RWPE1 (cell line): ENCODE measurements at regions not wholly inside any gene's neighbourhood (a gene's known extent, or its start where the extent isn't known, plus 50 kb on each side); places are given as distances from the start of the nearest gene placed in this dataset.
A peak's percentile ranks its signal among the peaks of the same experiment; 100 is the strongest.

Experiments
- CTCF ChIA-PET: fragments of 350-600 bp; sonication (Branson Sonifier 250); formaldehyde crosslinking; extraction: SDS; loops from one replicate; lab custom pipeline; 2021; lab: Yijun Ruan, JAX
- POLR2A ChIA-PET: fragments of 400-600 bp; formaldehyde crosslinking; extraction: SDS; loops from one replicate; lab custom pipeline; 2020; ENCODE audit warnings: antibody characterized with exemption; ENCODE audit not compliant: low non-redundant PET; lab: Yijun Ruan, JAX
- DNase-seq: peaks from one replicate; pipeline ENCODE4 v3.0.0; 2012; ENCODE audit warnings: low spot score
- H3K27ac ChIP-seq: fragments of 450-650 bp; 2 replicates; pipeline ENCODE4 v1.5.1; 2017
- TF ChIP-seq, protein P1 (sequence below): fragments of 450-650 bp; conservative IDR thresholded peaks from 2 replicates; pipeline ENCODE4 v1.5.1; 2017; ENCODE audit warnings: low read depth, mild to moderate bottlenecking

DNA sequence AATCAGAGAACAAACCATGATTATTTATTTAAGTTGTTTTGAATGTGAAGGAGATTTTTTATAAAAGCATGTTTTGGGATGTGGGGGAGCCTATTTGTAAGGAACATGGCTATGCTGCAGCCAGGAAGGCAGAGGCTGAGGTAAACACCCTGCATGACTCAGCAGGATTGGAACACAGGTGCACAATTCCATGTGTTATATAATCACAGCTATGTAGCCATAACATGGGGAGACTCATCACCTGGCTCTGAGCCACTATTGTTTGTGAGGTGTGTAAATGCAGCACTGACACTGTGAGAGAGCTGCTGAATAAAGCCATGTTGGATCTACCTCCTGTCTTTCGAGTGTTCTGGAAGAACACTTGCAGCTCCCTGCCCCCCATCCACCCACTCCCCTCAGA, 1009.8 kb downstream of the DNAH5 start:
- DNase-seq, result peak; percentile 6
- CTCF ChIA-PET, result no interaction called here
- H3K27ac ChIP-seq, result no peak overlapping the region
- POLR2A ChIA-PET, result no interaction called here
- TF ChIP-seq, protein P1, sequence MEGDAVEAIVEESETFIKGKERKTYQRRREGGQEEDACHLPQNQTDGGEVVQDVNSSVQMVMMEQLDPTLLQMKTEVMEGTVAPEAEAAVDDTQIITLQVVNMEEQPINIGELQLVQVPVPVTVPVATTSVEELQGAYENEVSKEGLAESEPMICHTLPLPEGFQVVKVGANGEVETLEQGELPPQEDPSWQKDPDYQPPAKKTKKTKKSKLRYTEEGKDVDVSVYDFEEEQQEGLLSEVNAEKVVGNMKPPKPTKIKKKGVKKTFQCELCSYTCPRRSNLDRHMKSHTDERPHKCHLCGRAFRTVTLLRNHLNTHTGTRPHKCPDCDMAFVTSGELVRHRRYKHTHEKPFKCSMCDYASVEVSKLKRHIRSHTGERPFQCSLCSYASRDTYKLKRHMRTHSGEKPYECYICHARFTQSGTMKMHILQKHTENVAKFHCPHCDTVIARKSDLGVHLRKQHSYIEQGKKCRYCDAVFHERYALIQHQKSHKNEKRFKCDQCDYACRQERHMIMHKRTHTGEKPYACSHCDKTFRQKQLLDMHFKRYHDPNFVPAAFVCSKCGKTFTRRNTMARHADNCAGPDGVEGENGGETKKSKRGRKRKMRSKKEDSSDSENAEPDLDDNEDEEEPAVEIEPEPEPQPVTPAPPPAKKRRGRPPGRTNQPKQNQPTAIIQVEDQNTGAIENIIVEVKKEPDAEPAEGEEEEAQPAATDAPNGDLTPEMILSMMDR, result no peak

DNA sequence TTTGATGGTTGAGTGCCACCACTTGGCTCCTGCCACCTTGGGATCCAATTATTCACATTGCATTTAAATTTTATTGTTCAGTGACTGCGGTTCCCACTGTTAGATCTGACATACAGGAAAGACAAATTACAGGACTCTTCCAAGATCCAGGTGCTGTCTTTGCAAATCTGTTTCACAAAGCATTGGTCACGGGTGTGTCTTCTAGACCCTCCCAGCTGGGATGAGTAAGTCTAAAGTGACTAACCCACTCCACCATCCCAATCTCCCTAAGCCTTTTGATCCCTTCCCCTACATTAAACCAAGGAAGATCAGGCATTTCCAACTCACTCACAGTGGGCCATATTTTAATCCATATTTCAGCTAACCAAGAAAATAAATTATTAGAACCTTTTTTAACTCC, 1016.3 kb upstream of the CTNND2 start:
- CTCF ChIA-PET, result no interaction called here
- POLR2A ChIA-PET, result no interaction called here
- TF ChIP-seq, protein P1, result no peak
- H3K27ac ChIP-seq, result no peak overlapping the region
- no peak for DNase-seq

DNA sequence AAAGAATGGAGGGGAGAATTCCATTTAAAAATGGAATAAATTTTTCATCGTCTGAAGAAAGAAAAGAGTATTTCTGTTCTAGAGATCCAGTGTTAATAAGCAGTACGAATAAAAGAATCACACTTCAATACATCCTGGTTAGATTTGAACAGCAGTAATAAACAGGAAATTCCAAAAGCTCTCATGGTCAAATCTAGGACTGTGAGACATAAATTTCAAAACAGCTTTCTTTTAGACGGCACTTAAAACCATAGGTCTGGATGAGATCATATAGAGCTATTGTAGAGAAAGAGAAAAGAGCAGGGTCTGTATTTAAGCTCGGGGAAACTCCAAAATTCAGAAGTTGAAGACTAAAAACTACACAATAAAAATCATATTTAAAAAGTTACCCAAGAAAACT, 1006.9 kb upstream of the CTNND2 start:
- no peak overlapping the region for H3K27ac ChIP-seq
- ChIA-PET POLR2A (no interaction called here), CTCF (interaction anchor here (0.5 kb wide), 1 partner anchor 120 kb away, joined by 3 read pairs; no protein-coding TSS in a partner anchor)
- TF ChIP-seq, protein P1, result no peak
- no peak for DNase-seq

DNA sequence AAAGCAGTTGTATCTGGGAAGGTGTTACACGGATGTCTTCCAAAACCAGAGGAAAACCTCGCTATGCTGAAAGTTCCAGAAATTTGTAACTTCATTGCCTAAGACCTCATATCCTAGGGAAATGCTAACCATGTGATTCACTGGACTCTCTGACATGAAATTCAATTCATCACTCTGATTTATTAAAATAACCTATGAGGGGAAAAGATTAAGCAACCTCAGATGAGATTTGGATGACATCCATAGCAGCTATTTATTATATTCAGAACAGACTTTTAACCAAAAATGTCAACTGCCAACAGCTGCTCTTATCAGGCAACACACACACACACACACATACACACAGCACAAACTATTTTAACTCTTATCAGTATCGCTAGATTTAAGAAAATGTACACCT, 1006.4 kb upstream of the CTNND2 start:
- H3K27ac ChIP-seq, result no peak overlapping the region
- TF ChIP-seq, protein P1, result no peak
- no peak for DNase-seq
- ChIA-PET CTCF (interaction anchor here (0.5 kb wide), 1 partner anchor 121 kb away, joined by 3 read pairs; no protein-coding TSS in a partner anchor), POLR2A (no interaction called here)

DNA sequence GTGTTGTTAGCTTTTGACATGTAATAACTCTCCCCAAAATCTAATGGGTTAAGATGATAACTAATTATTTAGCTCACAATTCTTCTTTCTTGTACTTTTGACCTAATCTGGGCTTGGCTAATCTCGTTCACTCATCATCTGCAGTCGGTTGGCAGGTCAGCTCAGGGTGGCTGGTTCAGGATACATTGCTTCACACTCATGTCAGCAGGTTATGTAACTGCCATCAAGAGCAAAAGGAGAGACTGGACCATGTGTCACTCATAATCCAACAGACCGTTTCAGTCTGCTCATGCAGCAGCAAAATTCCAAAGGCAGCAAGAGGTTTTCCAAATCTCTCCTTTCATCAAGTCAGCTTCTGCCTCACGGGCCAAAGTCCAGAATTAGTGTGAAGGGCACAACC, 998.4 kb upstream of the CTNND2 start:
- ChIA-PET POLR2A (no interaction called here), CTCF (no interaction called here)
- H3K27ac ChIP-seq, result no peak overlapping the region
- TF ChIP-seq, protein P1, result no peak
- no peak for DNase-seq

DNA sequence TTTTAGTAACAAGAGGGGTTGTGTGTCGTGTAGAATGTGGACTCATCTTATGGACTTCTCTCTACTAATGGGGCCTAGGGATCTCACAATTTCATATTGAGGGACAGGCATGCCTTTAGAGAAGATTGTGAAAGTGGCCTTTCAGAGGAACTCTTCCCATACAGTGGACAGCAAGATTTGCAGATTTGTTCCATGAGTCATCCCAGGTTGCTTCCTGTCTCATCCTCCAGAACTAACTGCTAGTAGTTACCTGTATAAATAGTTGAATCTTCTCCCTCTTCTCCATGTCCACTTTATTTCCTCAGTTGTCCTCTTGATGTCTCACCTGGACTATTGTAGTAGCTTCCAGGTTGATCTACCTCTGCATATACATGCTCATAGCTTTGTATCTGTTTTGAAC, 997.5 kb upstream of the CTNND2 start:
- TF ChIP-seq, protein P1, result no peak
- POLR2A ChIA-PET, result no interaction called here
- no peak for DNase-seq
- H3K27ac ChIP-seq, result no peak overlapping the region
- CTCF ChIA-PET, result no interaction called here

DNA sequence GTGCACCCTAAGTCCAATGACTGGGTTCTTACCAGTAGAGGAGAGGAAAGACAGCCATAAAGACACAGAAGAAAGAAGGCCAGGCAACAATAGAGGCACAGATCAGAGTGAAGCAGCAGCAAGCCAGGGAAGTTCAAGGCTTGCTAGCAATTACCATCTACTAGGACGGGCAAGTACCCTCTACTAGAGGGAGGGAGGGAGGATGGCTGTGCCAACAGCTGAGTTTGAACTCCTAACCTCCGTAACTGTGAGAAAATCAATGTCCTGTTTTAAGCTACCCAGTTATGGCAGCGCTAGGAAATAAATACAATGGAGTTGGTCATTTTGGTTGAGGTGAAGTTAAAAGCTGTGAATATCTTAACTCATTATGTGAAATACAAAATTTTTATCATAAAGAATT, 991.8 kb upstream of the CTNND2 start:
- POLR2A ChIA-PET, result no interaction called here
- no peak for DNase-seq
- no peak overlapping the region for H3K27ac ChIP-seq
- TF ChIP-seq, protein P1, result no peak
- CTCF ChIA-PET, result no interaction called here
